ENCODE measurements at regions not wholly inside any gene's neighbourhood (a gene's known extent, or its start where the extent isn't known, plus 50 kb on each side); places are given as distances from the start of the nearest gene placed in this dataset.

- no peak for DNase-seq (ENCODE audit: low read depth in 2 of 2)
Observed at GRCh38 chr10:65500716-65501115, 1425.1 kb upstream of the LRRTM3 start.

- DNase-seq (ENCODE audit: low read depth in 2 of 2): no peak
Observed at GRCh38 chr10:65501259-65501658, 1424.6 kb upstream of the LRRTM3 start.

GRCh38 chr10:65518379-65518778 is 1407.5 kb upstream of the LRRTM3 start:
- DNase-seq (ENCODE audit: low read depth in 2 of 2): no peak

- DNase-seq (ENCODE audit: low read depth in 2 of 2): no peak
Observed at GRCh38 chr10:65528986-65529385, 1396.8 kb upstream of the LRRTM3 start.

GRCh38 chr10:65531545-65531944 is 1394.3 kb upstream of the LRRTM3 start:
- DNase-seq (ENCODE audit: low read depth in 2 of 2): no peak

- DNase-seq (ENCODE audit: low read depth in 2 of 2): no peak
Observed at GRCh38 chr10:65534771-65535170, 1391.1 kb upstream of the LRRTM3 start.

- no peak for DNase-seq (ENCODE audit: low read depth in 2 of 2)
Observed at GRCh38 chr10:65544756-65545155, 1381.1 kb upstream of the LRRTM3 start.

- DNase-seq (ENCODE audit: low read depth in 2 of 2): no peak
Observed at GRCh38 chr10:65548001-65548400, 1377.8 kb upstream of the LRRTM3 start.

- no peak for DNase-seq (ENCODE audit: low read depth in 2 of 2)
Observed at GRCh38 chr10:65550761-65551160, 1375.1 kb upstream of the LRRTM3 start.

GRCh38 chr10:65555192-65555591 is 1370.6 kb upstream of the LRRTM3 start:
- DNase-seq (ENCODE audit: low read depth in 2 of 2): no peak

- no peak for DNase-seq (ENCODE audit: low read depth in 2 of 2)
Observed at GRCh38 chr10:65556006-65556405, 1369.8 kb upstream of the LRRTM3 start.

- no peak for DNase-seq (ENCODE audit: low read depth in 2 of 2)
Observed at GRCh38 chr10:65559369-65559768, 1366.5 kb upstream of the LRRTM3 start.

GRCh38 chr10:65565246-65565645 is 1360.6 kb upstream of the LRRTM3 start:
- no peak for DNase-seq (ENCODE audit: low read depth in 2 of 2)

GRCh38 chr10:65566906-65567305 is 1358.9 kb upstream of the LRRTM3 start:
- no peak for DNase-seq (ENCODE audit: low read depth in 2 of 2)

- DNase-seq (ENCODE audit: low read depth in 2 of 2): no peak
Observed at GRCh38 chr10:65570143-65571010, 1355.5 kb upstream of the LRRTM3 start.

GRCh38 chr10:65571011-65571570 is 1354.7 kb upstream of the LRRTM3 start:
- no peak for DNase-seq (ENCODE audit: low read depth in 2 of 2)

GRCh38 chr10:65581426-65582026 is 1344.3 kb upstream of the LRRTM3 start:
- no peak for DNase-seq (ENCODE audit: low read depth in 2 of 2)

GRCh38 chr10:65602182-65602865 is 1323.5 kb upstream of the LRRTM3 start:
- no peak for DNase-seq (ENCODE audit: low read depth in 2 of 2)

- no peak for DNase-seq (ENCODE audit: low read depth in 2 of 2)
Observed at GRCh38 chr10:65611592-65611991, 1314.2 kb upstream of the LRRTM3 start.

GRCh38 chr10:65614956-65615565 is 1310.8 kb upstream of the LRRTM3 start:
- no peak for DNase-seq (ENCODE audit: low read depth in 2 of 2)

- DNase-seq (ENCODE audit: low read depth in 2 of 2): no peak
Observed at GRCh38 chr10:65618126-65618525, 1307.7 kb upstream of the LRRTM3 start.

Measured in stimulated activated CD4-positive, alpha-beta T cell treated with anti-CD3 and anti-CD28 coated beads, Interleukin-1b, Interleukin-23, amount 100 ng/mL, for 1 hour (primary cell).